ENCODE measurements at regions not wholly inside any gene's neighbourhood (a gene's known extent, or its start where the extent isn't known, plus 50 kb on each side); places are given as distances from the start of the nearest gene placed in this dataset.
A peak's percentile ranks its signal among the peaks of the same experiment; 100 is the strongest.

DNA sequence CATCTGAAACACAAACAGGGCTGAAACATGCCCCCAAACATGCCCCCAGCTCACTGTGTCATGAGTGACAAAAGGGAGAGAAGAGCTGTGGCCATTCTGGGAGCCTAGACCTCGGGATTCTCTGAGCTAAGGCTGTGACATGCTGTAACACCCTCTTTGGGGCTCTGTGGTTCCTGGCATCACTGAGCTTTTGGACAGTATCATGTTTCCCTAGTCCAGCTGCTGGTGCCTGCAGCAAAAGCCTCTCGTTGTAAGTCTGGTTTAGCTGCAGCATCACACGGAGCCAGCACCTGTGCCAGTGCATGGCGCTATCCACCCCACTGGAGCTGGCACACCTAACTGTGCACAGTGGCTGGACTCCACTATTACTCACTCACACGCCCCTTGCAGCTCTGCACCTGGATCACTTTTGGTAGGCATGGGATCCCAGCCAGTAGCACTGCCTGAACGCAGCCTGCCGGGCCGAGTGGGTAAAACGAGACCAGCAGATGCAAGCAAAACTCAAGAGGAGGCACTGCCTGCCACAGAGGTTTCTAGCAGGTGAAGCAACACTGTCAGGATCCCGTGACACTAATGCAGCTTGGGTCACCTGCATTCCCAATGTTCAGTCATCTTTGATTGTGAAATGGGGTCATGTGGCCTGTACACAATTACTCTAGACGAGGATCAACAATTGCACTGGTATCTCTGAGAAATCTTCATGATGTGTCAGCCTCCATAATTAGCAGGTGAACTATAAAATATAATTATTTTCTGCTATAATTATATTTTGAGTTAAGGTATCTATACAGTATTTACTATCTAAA, 547.2 kb downstream of the ZNF804A start:
- TF ChIP-seq ZFX (IDR thresholded peaks at IDR 0.05; ENCODE audit: borderline replicate concordance), result no peak
- TF ChIP-seq, protein P1, sequence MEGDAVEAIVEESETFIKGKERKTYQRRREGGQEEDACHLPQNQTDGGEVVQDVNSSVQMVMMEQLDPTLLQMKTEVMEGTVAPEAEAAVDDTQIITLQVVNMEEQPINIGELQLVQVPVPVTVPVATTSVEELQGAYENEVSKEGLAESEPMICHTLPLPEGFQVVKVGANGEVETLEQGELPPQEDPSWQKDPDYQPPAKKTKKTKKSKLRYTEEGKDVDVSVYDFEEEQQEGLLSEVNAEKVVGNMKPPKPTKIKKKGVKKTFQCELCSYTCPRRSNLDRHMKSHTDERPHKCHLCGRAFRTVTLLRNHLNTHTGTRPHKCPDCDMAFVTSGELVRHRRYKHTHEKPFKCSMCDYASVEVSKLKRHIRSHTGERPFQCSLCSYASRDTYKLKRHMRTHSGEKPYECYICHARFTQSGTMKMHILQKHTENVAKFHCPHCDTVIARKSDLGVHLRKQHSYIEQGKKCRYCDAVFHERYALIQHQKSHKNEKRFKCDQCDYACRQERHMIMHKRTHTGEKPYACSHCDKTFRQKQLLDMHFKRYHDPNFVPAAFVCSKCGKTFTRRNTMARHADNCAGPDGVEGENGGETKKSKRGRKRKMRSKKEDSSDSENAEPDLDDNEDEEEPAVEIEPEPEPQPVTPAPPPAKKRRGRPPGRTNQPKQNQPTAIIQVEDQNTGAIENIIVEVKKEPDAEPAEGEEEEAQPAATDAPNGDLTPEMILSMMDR (IDR thresholded peaks at IDR 0.05), result no peak

DNA sequence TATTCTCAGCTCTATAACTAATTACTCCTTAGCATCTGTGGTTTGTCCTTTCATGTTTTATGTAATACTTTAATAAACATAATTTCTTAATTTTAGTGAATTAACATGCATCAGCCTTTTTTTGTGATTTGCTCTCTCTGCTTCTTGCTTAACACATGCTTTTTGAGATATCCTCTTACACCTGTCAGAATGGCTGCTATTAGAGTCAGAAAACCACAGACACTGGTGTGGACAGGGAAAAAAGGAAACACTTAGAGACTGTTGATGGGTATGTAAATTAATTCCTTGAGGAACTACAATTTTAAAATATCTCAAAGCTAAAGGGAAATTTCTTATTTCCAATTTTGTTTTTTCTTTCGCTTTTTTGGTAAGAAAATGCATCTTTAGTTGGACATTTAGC, 549.0 kb downstream of the ZNF804A start:
- TF ChIP-seq ZFX (IDR thresholded peaks at IDR 0.05; ENCODE audit: borderline replicate concordance), result no peak
- TF ChIP-seq, protein P1 (IDR thresholded peaks at IDR 0.05), result no peak
- H3K27ac ChIP-seq, result no peak overlapping the region

More for the DNA sequence above, 547.2 kb downstream of the ZNF804A start:
- H3K27ac ChIP-seq, result no peak overlapping the region

DNA sequence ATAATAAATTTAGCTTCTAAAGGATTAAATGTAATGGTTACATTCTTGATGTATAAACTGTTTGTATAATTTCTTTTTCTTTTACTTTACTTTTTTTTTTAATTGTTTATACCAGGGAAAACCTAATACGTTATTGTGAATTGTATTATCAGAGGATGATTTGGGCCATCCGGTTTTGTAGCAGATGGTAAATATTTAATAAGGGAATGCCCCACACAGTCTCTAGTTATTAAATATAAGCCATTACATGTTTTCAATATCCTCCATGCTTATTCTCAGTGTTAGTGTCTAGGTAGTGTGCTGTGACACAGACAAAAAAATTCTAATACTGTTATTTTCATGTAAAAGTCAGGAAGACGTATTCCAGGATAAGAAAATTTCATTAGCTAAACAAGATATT, 553.9 kb downstream of the ZNF804A start:
- no peak for TF ChIP-seq ZFX (IDR thresholded peaks at IDR 0.05; ENCODE audit: borderline replicate concordance)
- TF ChIP-seq, protein P1 (IDR thresholded peaks at IDR 0.05), result no peak
- no peak overlapping the region for H3K27ac ChIP-seq

- TF ChIP-seq, protein P1 (IDR thresholded peaks at IDR 0.05), result no peak
- TF ChIP-seq ZFX (IDR thresholded peaks at IDR 0.05; ENCODE audit: borderline replicate concordance), result no peak
Measured at GRCh38 chr2:185161701-185162100, 563.4 kb downstream of the ZNF804A start.

GRCh38 chr2:185174353-185174752, 564.3 kb upstream of the FSIP2 start:
- H3K27ac ChIP-seq, result no peak overlapping the region
- no peak for TF ChIP-seq ZFX (IDR thresholded peaks at IDR 0.05; ENCODE audit: borderline replicate concordance)
- TF ChIP-seq, protein P1 (IDR thresholded peaks at IDR 0.05), result no peak

More at GRCh38 chr2:185161701-185162100, 563.4 kb downstream of the ZNF804A start:
- H3K27ac ChIP-seq, result no peak overlapping the region

DNA sequence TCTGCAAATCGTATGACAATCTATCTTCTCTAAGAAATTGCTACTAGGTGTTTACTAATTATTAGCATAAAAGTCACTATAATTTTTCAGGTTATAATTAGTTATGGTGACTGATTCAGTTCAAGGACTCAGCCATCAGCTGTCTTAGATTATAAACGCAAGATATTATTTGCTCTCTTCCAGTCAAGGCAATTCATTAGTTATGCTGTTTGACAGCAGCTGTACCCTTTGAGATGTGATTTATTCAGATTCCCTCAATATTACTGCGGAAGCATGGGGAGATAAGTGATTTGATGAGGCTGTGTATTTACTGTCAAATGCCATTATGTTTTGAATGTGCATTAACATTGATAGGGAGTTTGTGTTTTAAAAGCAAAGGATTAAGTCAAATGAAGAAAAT, 558.9 kb upstream of the FSIP2 start:
- TF ChIP-seq, protein P1 (IDR thresholded peaks at IDR 0.05), result no peak
- TF ChIP-seq ZFX (IDR thresholded peaks at IDR 0.05; ENCODE audit: borderline replicate concordance), result no peak
- no peak overlapping the region for H3K27ac ChIP-seq

- H3K27ac ChIP-seq, result peak overlapping the region; percentile 28
- TF ChIP-seq ZFX (IDR thresholded peaks at IDR 0.05; ENCODE audit: borderline replicate concordance), result no peak
- TF ChIP-seq, protein P1 (IDR thresholded peaks at IDR 0.05), result no peak
Measured at GRCh38 chr2:185181901-185182300, 556.7 kb upstream of the FSIP2 start.

All from 22Rv1 (cell line).